Endodermal cell (in vitro differentiated cells): ENCODE measurements at regions not wholly inside any gene's neighbourhood (a gene's known extent, or its start where the extent isn't known, plus 50 kb on each side); places are given as distances from the start of the nearest gene placed in this dataset.

Experiments
- DNase-seq: peaks from one replicate; pipeline ENCODE4 v3.0.0-alpha.2; 2017
- H3K27ac ChIP-seq: 2 replicates; pipeline ENCODE4 v1.5.1; 2013; ENCODE audit warnings: mild to moderate bottlenecking, low read depth, low read length, moderate library complexity
- H3K27me3 ChIP-seq: 2 replicates; pipeline ENCODE4 v1.6.1; 2013; ENCODE audit warnings: mild to moderate bottlenecking, low read length, moderate library complexity; ENCODE audit not compliant: insufficient read depth, control insufficient read depth, poor library complexity, severe bottlenecking
- H3K36me3 ChIP-seq: 2 replicates; pipeline ENCODE4 v1.7.0; 2013; ENCODE audit warnings: mild to moderate bottlenecking, low read length, moderate library complexity; ENCODE audit not compliant: control insufficient read depth, insufficient read depth
- H3K4me1 ChIP-seq: one replicate; pipeline ENCODE4 v1.7.0; 2013; ENCODE audit warnings: low read length; ENCODE audit not compliant: control insufficient read depth, insufficient read depth
- H3K4me3 ChIP-seq: 2 replicates; pipeline ENCODE4 v1.5.1; 2013; ENCODE audit warnings: mild to moderate bottlenecking, low read length, moderate library complexity
- H3K9ac ChIP-seq: 2 replicates; pipeline ENCODE4 v1.6.1; 2013; ENCODE audit warnings: mild to moderate bottlenecking, low read length, moderate library complexity; ENCODE audit not compliant: poor library complexity, severe bottlenecking; ENCODE audit errors: extremely low read depth
- H3K9me3 ChIP-seq: 2 replicates; pipeline ENCODE4 v1.6.1; 2013; ENCODE audit warnings: mild to moderate bottlenecking, low read length, moderate library complexity; ENCODE audit not compliant: control insufficient read depth
- H3K27ac Mint-ChIP-seq: 2 replicates; pipeline ENCODE4 v1.8.0; 2020; ENCODE audit warnings: mixed read lengths
- H3K27me3 Mint-ChIP-seq: 2 replicates; pipeline ENCODE4 v1.8.0; 2021; ENCODE audit warnings: mild to moderate bottlenecking, mixed read lengths; ENCODE audit not compliant: insufficient read depth
- H3K36me3 Mint-ChIP-seq: 2 replicates; pipeline ENCODE4 v1.8.0; 2020; ENCODE audit warnings: low read depth, mixed read lengths
- H3K4me1 Mint-ChIP-seq: 2 replicates; pipeline ENCODE4 v1.8.0; 2020; ENCODE audit warnings: mixed read lengths
- H3K4me3 Mint-ChIP-seq: 2 replicates; pipeline ENCODE4 v1.8.0; 2020; ENCODE audit warnings: mild to moderate bottlenecking, moderate library complexity, mixed read lengths
- H3K9me3 Mint-ChIP-seq: 2 replicates; pipeline ENCODE4 v1.8.0; 2020; ENCODE audit warnings: mild to moderate bottlenecking, mixed read lengths
- CTCF ChIP-seq: fragments of 200-600 bp; sonication (generic); conservative IDR thresholded peaks from 2 replicates; pipeline ENCODE4 v1.5.0; 2021; ENCODE audit warnings: antibody characterized with exemption, mild to moderate bottlenecking
- WGBS, 2 experiments: methylation state at CpG; one replicate each; pipeline versions ENCODE4 v1.1.5 to v1.1.7; 2013; ENCODE audit warnings: missing lambda C conversion rate in 2 of 2, mixed read lengths in 1 of 2; ENCODE audit not compliant: insufficient coverage in 1 of 2, insufficient read length in 1 of 2; 5-methylcytosine and 5-hydroxymethylcytosine counted together

- Histone ChIP-seq H3K27me3 (peaks cover 49% of the 10 kb centered on the region), H3K4me1 (no peaks in the 10 kb centered on the region), H3K4me3 (no peak overlapping the region), H3K9me3 (no peaks in the 10 kb centered on the region), H3K36me3 (no peaks in the 10 kb centered on the region), H3K9ac (no peak overlapping the region), H3K27ac (no peak overlapping the region)
- H3K27ac Mint-ChIP-seq: no peak overlapping the region
- TF ChIP-seq CTCF: no peak
- H3K27me3 Mint-ChIP-seq: peaks cover 49% of the 10 kb centered on the region
- H3K36me3 Mint-ChIP-seq: no peaks in the 10 kb centered on the region
- DNase-seq: no peak
- no peaks in the 10 kb centered on the region for H3K9me3 Mint-ChIP-seq
- WGBS, 2 experiments: 71 to 86% methylated on average over 2 of the region's 2 CpGs
- H3K4me3 Mint-ChIP-seq: no peak overlapping the region
- no peaks in the 10 kb centered on the region for H3K4me1 Mint-ChIP-seq
Measured at GRCh38 chr6:99745651-99746050, 139.0 kb downstream of the PRDM13 start.

- no peaks in the 10 kb centered on the region for H3K9me3 ChIP-seq
- H3K9me3 Mint-ChIP-seq: no peaks in the 10 kb centered on the region
- no peaks in the 10 kb centered on the region for H3K36me3 ChIP-seq
- no peaks in the 10 kb centered on the region for H3K4me1 Mint-ChIP-seq
- H3K4me1 ChIP-seq: no peaks in the 10 kb centered on the region
- no peak overlapping the region for H3K27ac ChIP-seq
- H3K4me3 Mint-ChIP-seq: no peak overlapping the region
- peaks cover 47% of the 10 kb centered on the region for H3K27me3 ChIP-seq
- H3K9ac ChIP-seq: no peak overlapping the region
- peak; percentile 75 for DNase-seq
- H3K4me3 ChIP-seq: no peak overlapping the region
- H3K36me3 Mint-ChIP-seq: no peaks in the 10 kb centered on the region
- peaks cover 49% of the 10 kb centered on the region for H3K27me3 Mint-ChIP-seq
- H3K27ac Mint-ChIP-seq: no peak overlapping the region
- WGBS, 2 experiments: 0 to 2% methylated on average over 2 to 6 of the region's 6 CpGs
- TF ChIP-seq CTCF: peak; percentile 84
Measured at GRCh38 chr6:99746261-99746895, 139.7 kb downstream of the PRDM13 start.

GRCh38 chr6:99761711-99762110 lies 155.1 kb downstream of the PRDM13 start:
- H3K9me3 ChIP-seq: no peaks in the 10 kb centered on the region
- Mint-ChIP-seq H3K9me3 (no peaks in the 10 kb centered on the region), H3K27ac (no peak overlapping the region), H3K4me1 (no peaks in the 10 kb centered on the region), H3K36me3 (no peaks in the 10 kb centered on the region), H3K4me3 (no peak overlapping the region), H3K27me3 (no peaks in the 10 kb centered on the region)
- no peak overlapping the region for H3K27ac ChIP-seq
- 97 to 100% methylated on average over 1 of the region's 1 CpG for WGBS, 2 experiments
- no peak for DNase-seq
- no peaks in the 10 kb centered on the region for H3K36me3 ChIP-seq
- no peak for TF ChIP-seq CTCF
- H3K4me3 ChIP-seq: no peak overlapping the region
- no peak overlapping the region for H3K9ac ChIP-seq
- H3K4me1 ChIP-seq: no peaks in the 10 kb centered on the region
- H3K27me3 ChIP-seq: no peaks in the 10 kb centered on the region
